GM12874 (cell line): ENCODE measurements at regions not wholly inside any gene's neighbourhood (a gene's known extent, or its start where the extent isn't known, plus 50 kb on each side); places are given as distances from the start of the nearest gene placed in this dataset.

Experiments
- CTCF ChIP-seq: IDR thresholded peaks from 2 replicates; pipeline ENCODE4 v1.5.1; 2011; ENCODE audit warnings: low read depth, mild to moderate bottlenecking, control low read depth, low read length, moderate library complexity; ENCODE audit not compliant: insufficient read depth

DNA sequence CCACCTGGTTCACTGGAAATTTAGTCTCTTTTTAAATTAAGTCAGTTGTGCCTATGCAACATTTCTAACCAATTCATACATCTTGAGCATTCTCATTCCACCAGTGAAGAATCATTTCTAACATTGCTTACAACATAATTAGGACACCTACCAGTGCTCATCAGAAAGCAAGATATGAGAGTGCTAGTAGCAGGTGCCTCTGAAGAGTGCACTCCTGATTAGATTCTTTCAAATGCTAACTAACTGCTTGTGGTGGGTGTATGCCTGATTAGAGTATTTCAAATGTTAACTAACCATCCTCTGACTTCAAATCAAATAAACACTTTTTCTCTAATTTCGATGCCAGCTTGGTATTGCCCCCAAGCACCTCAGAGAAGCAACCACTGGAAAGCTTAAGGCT, 124.3 kb upstream of the DNAJC10 start:
- no peak for TF ChIP-seq CTCF

- no peak for TF ChIP-seq CTCF
Measured at GRCh38 chr2:182592691-182593393, 123.2 kb upstream of the DNAJC10 start.

DNA sequence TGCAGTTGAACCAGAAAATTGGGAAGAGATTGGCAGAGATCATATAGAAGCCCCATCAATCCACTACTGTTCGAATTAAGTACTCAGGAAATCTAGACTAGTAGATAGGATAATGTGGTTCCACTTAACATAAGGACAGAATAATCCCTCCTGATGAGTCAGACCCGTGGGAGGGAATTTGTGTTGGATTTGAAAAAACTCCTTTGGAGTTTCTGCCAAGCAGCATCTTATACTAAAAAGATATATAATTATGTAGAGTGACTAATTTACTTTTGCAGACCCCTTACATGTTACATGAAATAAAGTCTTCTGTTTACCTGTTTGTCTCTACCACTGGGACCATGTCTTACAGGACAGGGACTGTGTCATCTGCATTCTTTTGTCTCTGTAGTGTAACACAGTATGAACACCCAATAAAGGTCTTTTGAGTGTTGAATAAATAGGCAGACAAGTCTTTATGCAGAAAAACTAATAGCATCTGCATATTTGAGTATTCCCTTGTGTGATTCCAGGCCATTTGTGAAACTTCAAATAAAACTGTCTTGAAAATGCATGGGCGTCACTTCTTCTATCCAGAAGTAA, 122.6 kb upstream of the DNAJC10 start:
- no peak for TF ChIP-seq CTCF

DNA sequence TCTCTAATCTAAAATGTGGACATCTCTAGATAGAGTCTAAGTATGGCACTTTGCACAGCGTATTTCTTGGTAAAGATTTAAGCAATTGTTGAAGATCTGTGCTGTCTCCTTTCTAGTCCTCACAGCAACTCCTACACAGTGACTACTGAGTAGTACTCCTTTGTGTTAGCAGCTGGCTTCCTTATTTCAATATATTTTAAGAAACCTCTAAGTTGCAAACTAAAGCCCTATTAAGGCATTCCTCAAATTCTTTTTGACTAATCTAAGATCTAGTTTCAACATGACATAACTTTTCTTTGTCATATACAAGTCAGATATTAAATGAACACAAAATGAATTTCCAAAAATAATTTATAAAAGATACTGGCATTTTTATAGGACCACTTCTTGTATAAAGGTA, 121.8 kb upstream of the DNAJC10 start:
- TF ChIP-seq CTCF = no peak

- no peak for TF ChIP-seq CTCF
Measured at GRCh38 chr2:182595650-182596049, 120.4 kb upstream of the DNAJC10 start.

DNA sequence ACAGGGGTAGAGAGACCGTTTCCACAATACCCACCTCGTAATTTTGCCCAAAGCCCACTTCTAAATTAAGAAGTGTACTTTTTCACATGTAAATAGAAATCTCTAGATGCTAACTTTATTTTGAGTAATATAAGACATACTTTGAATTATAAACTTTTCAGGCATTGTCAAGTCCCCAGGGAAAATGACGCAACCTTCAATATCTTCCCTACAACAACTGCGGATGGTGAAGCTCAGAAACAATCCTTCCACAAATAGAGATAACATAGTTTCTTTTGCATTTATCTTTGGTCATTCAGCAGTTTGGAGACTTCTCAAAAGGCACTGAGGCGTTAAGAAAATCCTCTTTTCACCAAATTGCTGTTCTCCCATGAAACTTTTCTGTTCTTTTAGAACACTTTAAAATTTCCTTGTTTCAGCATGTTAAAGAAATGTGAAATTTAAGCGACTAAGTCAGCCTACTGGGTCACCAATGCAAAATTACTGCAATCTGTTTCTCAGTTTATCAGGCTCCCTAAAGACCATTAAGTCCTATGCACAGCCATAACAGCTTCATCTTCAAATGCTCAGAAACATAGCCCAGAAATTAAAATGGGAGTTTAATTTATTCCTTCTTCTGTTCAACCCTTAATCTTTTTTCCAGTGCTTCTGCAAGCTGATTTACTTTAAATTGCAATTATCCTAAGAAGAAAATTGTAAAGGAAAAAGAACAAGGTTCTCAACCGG, 118.3 kb upstream of the DNAJC10 start:
- no peak for TF ChIP-seq CTCF

DNA sequence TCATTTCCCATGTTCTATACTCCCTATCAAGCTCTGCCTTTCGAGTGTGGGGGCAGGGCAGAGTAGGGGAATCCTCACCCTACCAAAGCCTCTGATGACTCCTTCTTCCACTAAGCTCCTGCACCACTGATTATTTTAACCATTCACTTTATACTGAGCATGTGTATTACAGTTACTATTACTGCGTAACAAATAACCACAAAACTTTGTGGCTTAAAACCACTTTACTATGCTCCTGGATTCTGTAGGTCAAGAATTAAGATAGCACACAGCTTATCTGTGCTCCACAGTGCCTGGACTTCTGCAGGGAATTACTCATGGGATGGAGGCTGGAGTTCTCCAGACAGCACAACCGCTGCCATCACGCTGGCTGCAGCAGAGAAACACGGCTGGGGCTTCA, 117.4 kb upstream of the DNAJC10 start:
- TF ChIP-seq CTCF = no peak
